ENCODE measurements at regions not wholly inside any gene's neighbourhood (a gene's known extent, or its start where the extent isn't known, plus 50 kb on each side); places are given as distances from the start of the nearest gene placed in this dataset.

DNA sequence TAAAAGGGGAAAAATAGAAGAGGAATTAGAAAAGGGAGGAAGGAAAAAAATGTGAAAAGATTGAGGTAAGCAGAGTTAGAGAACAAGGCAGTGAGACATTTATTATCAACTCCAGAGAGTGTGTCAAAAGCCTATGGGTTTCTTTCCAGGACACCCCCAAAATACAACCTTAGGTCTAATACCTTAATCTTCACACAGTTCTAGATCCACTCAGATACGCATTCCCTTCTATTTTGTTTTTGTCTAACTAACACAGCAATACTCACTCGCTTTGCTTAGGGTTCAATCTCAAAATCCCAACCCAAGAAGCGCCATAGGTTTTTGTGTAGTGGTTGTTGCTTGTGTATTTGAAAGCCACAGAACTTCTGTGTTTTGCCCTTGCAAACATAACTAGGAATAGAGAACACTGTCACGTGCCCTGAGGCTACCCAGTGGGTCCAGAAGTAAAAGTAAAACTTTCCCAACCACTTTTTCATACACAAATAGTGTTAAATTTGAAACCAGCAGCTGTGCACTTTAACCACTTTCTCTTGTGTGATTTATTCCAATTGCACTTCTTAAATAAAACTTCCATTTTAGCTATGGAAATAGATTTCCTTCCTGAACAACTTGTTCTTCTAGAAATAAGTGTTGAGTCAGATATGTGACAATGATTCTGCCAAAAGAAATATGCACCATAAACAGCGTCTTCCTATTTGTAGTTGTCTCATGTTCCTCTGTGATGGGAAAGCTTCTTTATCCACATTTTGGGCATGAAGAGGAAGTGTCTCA, 414.7 kb upstream of the GHITM start:
- Histone ChIP-seq H3K27me3 (replicated peaks; ENCODE audit: insufficient read depth, low read length) (peaks cover 25% of the 10 kb centered on the region), H3K4me3 (ENCODE audit: low read length) (no peak overlapping the region), H3K9ac (ENCODE audit: low read length) (no peak overlapping the region), H3F3A (ENCODE audit: insufficient read depth, low read length) (no peaks in the 10 kb centered on the region), H4K20me1 (ENCODE audit: insufficient read depth, low read length) (no peaks in the 10 kb centered on the region), H3K27ac (ENCODE audit: low read length) (no peak overlapping the region), H3K9me3 (replicated peaks; ENCODE audit: insufficient read depth, low read length) (no peaks in the 10 kb centered on the region), H3K9me2 (replicated peaks; ENCODE audit: insufficient read depth, low read length) (no peaks in the 10 kb centered on the region), H3K36me3 (replicated peaks; ENCODE audit: insufficient read depth, low read length) (no peaks in the 10 kb centered on the region), H2AFZ (ENCODE audit: low read length) (no peak overlapping the region), H3K79me2 (ENCODE audit: low read length) (no peaks in the 10 kb centered on the region), H3K4me2 (ENCODE audit: low read depth, low read length) (no peak overlapping the region), H3K4me1 (ENCODE audit: low read length) (no peaks in the 10 kb centered on the region)
- TF ChIP-seq EZH2 (optimal IDR thresholded peaks at IDR 0.05; ENCODE audit: low read depth, low read length) (no peak), EZH2phosphoT487 (IDR thresholded peaks at IDR 0.05; ENCODE audit: low read length) (no peak), CTCF (IDR thresholded peaks at IDR 0.05; ENCODE audit: low read length) (no peak)
- DNase-seq: peak; percentile 51

GRCh38 chr10:83725567-83725966, 413.7 kb upstream of the GHITM start:
- Histone ChIP-seq H3K4me3 (ENCODE audit: low read length) (no peak overlapping the region), H3K9me3 (replicated peaks; ENCODE audit: insufficient read depth, low read length) (no peaks in the 10 kb centered on the region), H3K9me2 (replicated peaks; ENCODE audit: insufficient read depth, low read length) (no peaks in the 10 kb centered on the region), H3K4me2 (ENCODE audit: low read depth, low read length) (no peak overlapping the region), H3K79me2 (ENCODE audit: low read length) (no peaks in the 10 kb centered on the region), H3K4me1 (ENCODE audit: low read length) (no peaks in the 10 kb centered on the region), H3K9ac (ENCODE audit: low read length) (no peak overlapping the region), H3K36me3 (replicated peaks; ENCODE audit: insufficient read depth, low read length) (no peaks in the 10 kb centered on the region), H3F3A (ENCODE audit: insufficient read depth, low read length) (no peaks in the 10 kb centered on the region), H2AFZ (ENCODE audit: low read length) (no peak overlapping the region), H3K27ac (ENCODE audit: low read length) (no peak overlapping the region), H4K20me1 (ENCODE audit: insufficient read depth, low read length) (no peaks in the 10 kb centered on the region), H3K27me3 (replicated peaks; ENCODE audit: insufficient read depth, low read length) (peaks cover 25% of the 10 kb centered on the region)
- no peak for TF ChIP-seq CTCF (IDR thresholded peaks at IDR 0.05; ENCODE audit: low read length)
- no peak for DNase-seq

DNA sequence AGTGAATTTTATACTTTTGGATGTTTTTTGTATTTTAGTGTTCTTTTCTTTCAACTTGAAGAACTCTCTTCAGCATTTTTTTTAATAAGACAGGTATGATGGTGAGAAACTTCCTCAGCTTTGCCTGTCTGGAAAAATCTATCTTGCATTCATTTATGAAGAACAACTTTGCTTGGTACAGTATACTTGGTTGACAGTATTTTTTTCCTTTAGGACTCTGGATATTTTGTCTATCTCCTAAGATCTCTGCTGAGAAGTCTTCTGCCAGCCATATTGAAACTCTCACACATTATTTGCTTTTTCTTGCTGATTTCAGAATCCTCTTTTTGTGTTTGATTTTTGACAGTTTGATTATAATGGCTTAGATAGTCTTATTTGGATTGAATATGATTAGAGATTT, 405.0 kb upstream of the GHITM start:
- no peak overlapping the region for H3K9ac ChIP-seq (ENCODE audit: low read length)
- no peaks in the 10 kb centered on the region for H3K9me3 ChIP-seq (replicated peaks; ENCODE audit: insufficient read depth, low read length)
- H3K79me2 ChIP-seq (ENCODE audit: low read length): no peaks in the 10 kb centered on the region
- no peak for TF ChIP-seq EZH2phosphoT487 (IDR thresholded peaks at IDR 0.05; ENCODE audit: low read length)
- TF ChIP-seq EZH2 (optimal IDR thresholded peaks at IDR 0.05; ENCODE audit: low read depth, low read length): no peak
- TF ChIP-seq CTCF (IDR thresholded peaks at IDR 0.05; ENCODE audit: low read length): no peak
- H3K4me2 ChIP-seq (ENCODE audit: low read depth, low read length): no peak overlapping the region
- H2AFZ ChIP-seq (ENCODE audit: low read length): no peak overlapping the region
- no peak for DNase-seq
- no peak overlapping the region for H3K4me3 ChIP-seq (ENCODE audit: low read length)
- H4K20me1 ChIP-seq (ENCODE audit: insufficient read depth, low read length): no peaks in the 10 kb centered on the region
- no peaks in the 10 kb centered on the region for H3K27me3 ChIP-seq (replicated peaks; ENCODE audit: insufficient read depth, low read length)
- H3K27ac ChIP-seq (ENCODE audit: low read length): no peak overlapping the region
- H3K4me1 ChIP-seq (ENCODE audit: low read length): no peaks in the 10 kb centered on the region
- no peaks in the 10 kb centered on the region for H3F3A ChIP-seq (ENCODE audit: insufficient read depth, low read length)
- H3K36me3 ChIP-seq (replicated peaks; ENCODE audit: insufficient read depth, low read length): no peaks in the 10 kb centered on the region
- no peaks in the 10 kb centered on the region for H3K9me2 ChIP-seq (replicated peaks; ENCODE audit: insufficient read depth, low read length)

Data from MM.1S (cell line).